ENCODE measurements at regions not wholly inside any gene's neighbourhood (a gene's known extent, or its start where the extent isn't known, plus 50 kb on each side); places are given as distances from the start of the nearest gene placed in this dataset.

DNA sequence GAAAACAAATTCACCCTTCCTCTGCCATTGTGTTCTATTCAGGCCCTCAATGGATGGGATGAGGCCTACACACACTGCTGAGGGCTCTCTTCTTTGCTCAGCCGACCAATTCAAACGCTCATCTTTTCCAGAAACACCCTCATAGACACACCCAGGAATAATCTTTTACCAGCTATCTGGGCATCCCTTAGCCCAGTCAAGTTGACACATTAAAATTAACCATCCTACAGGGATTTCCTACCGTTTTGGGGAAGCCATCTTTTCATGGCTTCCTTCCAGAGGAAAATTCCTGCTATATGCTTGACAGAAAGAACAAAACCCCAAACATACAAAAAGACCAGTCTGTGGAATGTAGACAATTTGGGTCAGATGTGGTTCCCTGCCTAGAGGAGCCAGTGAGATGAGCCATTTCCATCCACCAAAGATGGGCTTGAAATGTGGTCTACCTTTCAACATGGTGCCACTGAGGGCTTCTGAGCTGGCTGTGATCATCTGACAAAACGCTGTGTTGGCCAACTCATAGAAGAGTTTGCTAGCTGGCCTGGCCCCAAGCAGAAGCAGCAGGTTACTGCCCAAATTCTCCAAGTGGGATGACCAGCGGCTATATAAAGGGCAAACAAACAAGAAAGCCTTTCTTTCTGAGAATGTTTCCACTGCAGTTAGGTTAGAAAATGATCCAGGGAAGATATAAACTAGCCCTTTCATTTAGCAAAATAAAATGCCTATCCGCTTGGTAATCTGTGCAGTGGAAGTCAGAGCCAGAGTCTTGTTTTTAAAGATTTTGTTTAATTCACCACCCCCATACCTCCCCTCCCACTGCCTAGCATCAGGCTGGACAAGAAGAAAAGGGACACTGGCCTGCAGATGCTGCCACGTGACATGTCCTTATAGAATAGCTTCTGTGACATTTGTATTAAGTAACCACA, 69.1 kb upstream of the MRPS6 start:
- peaks cover 8% of the 10 kb centered on the region; the same call in 1 of the 2 replicates for H3K9me3 ChIP-seq (ENCODE audit: insufficient read depth, low read length)
- H3K36me3 ChIP-seq (ENCODE audit: insufficient read depth, insufficient read length, low read length), result no peaks in the 10 kb centered on the region
- no peak overlapping the region for H3K9ac ChIP-seq (ENCODE audit: insufficient read length, low read depth)
- no peaks in the 10 kb centered on the region for H3K27me3 ChIP-seq (ENCODE audit: insufficient read depth, insufficient read length)
- DNase-seq (ENCODE audit: low read depth, low spot score), result no peak
- TF ChIP-seq ZNF274 (IDR thresholded peaks at IDR 0.05; ENCODE audit: low read depth, low read length) (no peak), YY1 (IDR thresholded peaks at IDR 0.05; ENCODE audit: insufficient read depth, insufficient read length) (no peak), SUZ12 (IDR thresholded peaks at IDR 0.05; ENCODE audit: extremely low read depth, insufficient read depth, insufficient read length) (no peak)
- no peaks in the 10 kb centered on the region for H3K4me1 ChIP-seq (ENCODE audit: insufficient read depth, insufficient read length)
- no peak overlapping the region for H3K4me3 ChIP-seq (ENCODE audit: insufficient read length, low read depth)

DNA sequence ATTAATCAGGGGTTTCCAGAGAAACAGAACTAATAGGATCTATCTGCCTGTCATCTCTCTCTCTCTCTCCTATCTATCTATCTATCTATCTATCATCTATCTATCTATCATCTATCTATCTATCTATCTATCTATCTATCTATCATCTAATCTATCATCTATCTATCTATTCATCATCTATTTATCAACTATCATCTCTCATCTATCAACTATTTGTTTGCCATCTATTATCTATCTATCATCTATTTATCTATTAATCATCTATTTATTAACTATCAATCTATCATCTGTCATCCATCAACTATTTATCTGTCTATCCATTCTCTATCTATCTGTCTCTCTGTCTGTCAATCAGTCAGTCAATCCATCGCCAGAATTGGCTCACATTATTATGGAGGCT, 70.0 kb upstream of the MRPS6 start:
- Histone ChIP-seq H3K36me3 (ENCODE audit: insufficient read depth, insufficient read length, low read length) (no peaks in the 10 kb centered on the region), H3K4me1 (ENCODE audit: insufficient read depth, insufficient read length) (no peaks in the 10 kb centered on the region), H3K27me3 (ENCODE audit: insufficient read depth, insufficient read length) (no peaks in the 10 kb centered on the region), H3K9me3 (ENCODE audit: insufficient read depth, low read length) (peaks cover 4% of the 10 kb centered on the region; the same call in 1 of the 2 replicates), H3K4me3 (ENCODE audit: insufficient read length, low read depth) (no peak overlapping the region), H3K9ac (ENCODE audit: insufficient read length, low read depth) (no peak overlapping the region)
- no peak for DNase-seq (ENCODE audit: low read depth, low spot score)
- TF ChIP-seq ZNF274 (IDR thresholded peaks at IDR 0.05; ENCODE audit: low read depth, low read length) (no peak), YY1 (IDR thresholded peaks at IDR 0.05; ENCODE audit: insufficient read depth, insufficient read length) (no peak), SUZ12 (IDR thresholded peaks at IDR 0.05; ENCODE audit: extremely low read depth, insufficient read depth, insufficient read length) (no peak)

DNA sequence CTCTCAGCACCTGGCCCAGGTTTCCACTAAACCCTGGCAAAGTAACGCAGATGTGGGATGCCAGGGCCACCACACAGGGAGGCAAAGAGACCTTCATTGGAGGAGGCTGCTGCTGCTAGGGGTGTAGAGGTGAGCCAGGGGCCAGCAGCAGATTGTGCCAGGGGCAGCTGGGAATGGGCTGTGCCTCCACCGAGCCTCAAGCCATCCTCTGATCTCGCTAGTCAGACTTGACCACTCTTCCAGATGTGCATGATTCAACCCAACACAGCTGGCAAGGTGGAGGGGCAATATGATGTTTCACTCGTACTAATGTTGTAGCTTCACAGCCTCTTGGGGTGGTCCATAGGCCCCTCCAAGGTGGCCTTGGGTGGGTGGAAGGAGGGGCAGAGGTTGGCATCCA, 73.0 kb upstream of the MRPS6 start:
- H3K9me3 ChIP-seq (ENCODE audit: insufficient read depth, low read length), result peaks cover 10% of the 10 kb centered on the region
- H3K4me1 ChIP-seq (ENCODE audit: insufficient read depth, insufficient read length), result no peaks in the 10 kb centered on the region
- no peaks in the 10 kb centered on the region for H3K36me3 ChIP-seq (ENCODE audit: insufficient read depth, insufficient read length, low read length)
- no peak overlapping the region for H3K9ac ChIP-seq (ENCODE audit: insufficient read length, low read depth)
- no peaks in the 10 kb centered on the region for H3K27me3 ChIP-seq (ENCODE audit: insufficient read depth, insufficient read length)
- no peak for DNase-seq (ENCODE audit: low read depth, low spot score)
- no peak overlapping the region for H3K4me3 ChIP-seq (ENCODE audit: insufficient read length, low read depth)
- no peak for TF ChIP-seq YY1 (IDR thresholded peaks at IDR 0.05; ENCODE audit: insufficient read depth, insufficient read length)
- no peak for TF ChIP-seq SUZ12 (IDR thresholded peaks at IDR 0.05; ENCODE audit: extremely low read depth, insufficient read depth, insufficient read length)
- no peak for TF ChIP-seq ZNF274 (IDR thresholded peaks at IDR 0.05; ENCODE audit: low read depth, low read length)

GRCh38 chr21:33998809-33999208, 74.6 kb upstream of the MRPS6 start:
- Histone ChIP-seq H3K27me3 (ENCODE audit: insufficient read depth, insufficient read length) (no peaks in the 10 kb centered on the region), H3K9ac (ENCODE audit: insufficient read length, low read depth) (no peak overlapping the region), H3K4me3 (ENCODE audit: insufficient read length, low read depth) (no peak overlapping the region), H3K36me3 (ENCODE audit: insufficient read depth, insufficient read length, low read length) (no peaks in the 10 kb centered on the region), H3K9me3 (ENCODE audit: insufficient read depth, low read length) (peaks cover 10% of the 10 kb centered on the region), H3K4me1 (ENCODE audit: insufficient read depth, insufficient read length) (no peaks in the 10 kb centered on the region)
- no peak for DNase-seq (ENCODE audit: low read depth, low spot score)
- TF ChIP-seq ZNF274 (IDR thresholded peaks at IDR 0.05; ENCODE audit: low read depth, low read length) (no peak), YY1 (IDR thresholded peaks at IDR 0.05; ENCODE audit: insufficient read depth, insufficient read length) (no peak), SUZ12 (IDR thresholded peaks at IDR 0.05; ENCODE audit: extremely low read depth, insufficient read depth, insufficient read length) (no peak)

GRCh38 chr21:33998402-33998801, 75.0 kb upstream of the MRPS6 start:
- Histone ChIP-seq H3K4me1 (ENCODE audit: insufficient read depth, insufficient read length) (no peaks in the 10 kb centered on the region), H3K36me3 (ENCODE audit: insufficient read depth, insufficient read length, low read length) (no peaks in the 10 kb centered on the region), H3K9ac (ENCODE audit: insufficient read length, low read depth) (no peak overlapping the region), H3K9me3 (ENCODE audit: insufficient read depth, low read length) (peaks cover 10% of the 10 kb centered on the region), H3K4me3 (ENCODE audit: insufficient read length, low read depth) (no peak overlapping the region), H3K27me3 (ENCODE audit: insufficient read depth, insufficient read length) (no peaks in the 10 kb centered on the region)
- TF ChIP-seq SUZ12 (IDR thresholded peaks at IDR 0.05; ENCODE audit: extremely low read depth, insufficient read depth, insufficient read length) (no peak), ZNF274 (IDR thresholded peaks at IDR 0.05; ENCODE audit: low read depth, low read length) (no peak), YY1 (IDR thresholded peaks at IDR 0.05; ENCODE audit: insufficient read depth, insufficient read length) (no peak)
- no peak for DNase-seq (ENCODE audit: low read depth, low spot score)

- no peak for DNase-seq (ENCODE audit: low read depth, low spot score)
- Histone ChIP-seq H3K9me3 (ENCODE audit: insufficient read depth, low read length) (peaks cover 15% of the 10 kb centered on the region), H3K27me3 (ENCODE audit: insufficient read depth, insufficient read length) (no peaks in the 10 kb centered on the region), H3K4me1 (ENCODE audit: insufficient read depth, insufficient read length) (no peaks in the 10 kb centered on the region), H3K36me3 (ENCODE audit: insufficient read depth, insufficient read length, low read length) (no peaks in the 10 kb centered on the region), H3K4me3 (ENCODE audit: insufficient read length, low read depth) (no peak overlapping the region), H3K9ac (ENCODE audit: insufficient read length, low read depth) (no peak overlapping the region)
- TF ChIP-seq ZNF274 (IDR thresholded peaks at IDR 0.05; ENCODE audit: low read depth, low read length) (no peak), SUZ12 (IDR thresholded peaks at IDR 0.05; ENCODE audit: extremely low read depth, insufficient read depth, insufficient read length) (no peak), YY1 (IDR thresholded peaks at IDR 0.05; ENCODE audit: insufficient read depth, insufficient read length) (no peak)
Measured at GRCh38 chr21:33997436-33997835, 75.9 kb upstream of the MRPS6 start.

DNA sequence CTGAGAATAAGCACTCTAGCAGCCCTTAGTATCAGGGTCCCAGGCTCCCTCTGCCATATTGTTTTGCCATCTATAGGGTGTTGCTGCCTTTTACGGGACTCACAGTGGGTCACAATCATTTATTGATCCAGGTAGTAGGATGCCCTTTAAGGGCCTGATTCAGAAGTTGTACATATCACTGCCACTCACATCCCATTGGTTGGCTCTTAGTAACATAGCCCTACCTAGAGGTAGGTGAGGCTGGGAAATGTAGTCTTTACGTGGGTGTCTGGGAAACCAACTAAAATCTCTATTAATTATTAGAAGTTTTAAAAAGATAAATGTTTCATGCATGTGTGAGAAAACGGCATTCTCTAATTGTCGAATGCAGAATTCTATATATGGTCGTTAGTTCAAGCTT, 78.8 kb upstream of the ATP5PO start:
- H3K4me1 ChIP-seq (ENCODE audit: insufficient read depth, insufficient read length), result no peaks in the 10 kb centered on the region
- TF ChIP-seq SUZ12 (IDR thresholded peaks at IDR 0.05; ENCODE audit: extremely low read depth, insufficient read depth, insufficient read length) (no peak), ZNF274 (IDR thresholded peaks at IDR 0.05; ENCODE audit: low read depth, low read length) (no peak), YY1 (IDR thresholded peaks at IDR 0.05; ENCODE audit: insufficient read depth, insufficient read length) (no peak)
- H3K36me3 ChIP-seq (ENCODE audit: insufficient read depth, insufficient read length, low read length), result no peaks in the 10 kb centered on the region
- H3K9ac ChIP-seq (ENCODE audit: insufficient read length, low read depth), result no peak overlapping the region
- no peaks in the 10 kb centered on the region for H3K27me3 ChIP-seq (ENCODE audit: insufficient read depth, insufficient read length)
- DNase-seq (ENCODE audit: low read depth, low spot score), result no peak
- peaks cover 15% of the 10 kb centered on the region for H3K9me3 ChIP-seq (ENCODE audit: insufficient read depth, low read length)
- H3K4me3 ChIP-seq (ENCODE audit: insufficient read length, low read depth), result no peak overlapping the region
